ENCODE measurements at regions not wholly inside any gene's neighbourhood (a gene's known extent, or its start where the extent isn't known, plus 50 kb on each side); places are given as distances from the start of the nearest gene placed in this dataset.
A peak's percentile ranks its signal among the peaks of the same experiment; 100 is the strongest.

GRCh38 chr3:159540882-159541495 lies 447.6 kb upstream of the IL12A start:
- Histone ChIP-seq H3K9me3 (ENCODE audit: control insufficient read depth in 1 of 2, insufficient read depth in 1 of 2, low read depth in 1 of 2, low read length in 2 of 2) (no peaks in the 10 kb centered on the region), H3K4me3 (replicated peaks in 1 of 2; ENCODE audit: low read depth in 1 of 2, low read length in 2 of 2) (no peak overlapping the region), H3K27me3 (ENCODE audit: insufficient read depth, low read length) (no peaks in the 10 kb centered on the region), H3K36me3 (ENCODE audit: control insufficient read depth in 1 of 2, insufficient read depth in 2 of 2, low read length in 2 of 2) (no peaks in the 10 kb centered on the region), H4K20me1 (ENCODE audit: insufficient read depth) (no peaks in the 10 kb centered on the region), H3K27ac (ENCODE audit: low read depth, low read length) (no peak overlapping the region), H3K4me1 (ENCODE audit: control insufficient read depth in 1 of 2, insufficient read depth in 2 of 2, low read length in 2 of 2) (no peaks in the 10 kb centered on the region), H3K9ac (ENCODE audit: low read length) (no peak overlapping the region), H3K4me2 (ENCODE audit: low read length) (no peak overlapping the region), H3K9me2 (ENCODE audit: insufficient read depth) (no peaks in the 10 kb centered on the region), H2AFZ (ENCODE audit: low read depth, low read length, poor library complexity, severe bottlenecking) (no peak overlapping the region), H3K79me2 (ENCODE audit: insufficient read depth, low read length) (no peaks in the 10 kb centered on the region)
- DNase-seq (ENCODE audit: low read depth, low spot score) (no peak), ATAC-seq (no peak)
- intact Hi-C loops (cut with micrococcal nuclease): no loop called here
- POLR2A ChIA-PET: no interaction called here
- RAD21 ChIA-PET (ENCODE audit: low non-redundant PET in 1 of 2, low total read pairs in 2 of 2, uncharacterized antibody in 2 of 2, unreplicated experiment in 2 of 2): no interaction called here
- BruUV-seq (replicated peaks): no TSS peak
- CTCF ChIA-PET: no interaction called here
- TF ChIP-seq EZH2phosphoT487 (IDR thresholded peaks at IDR 0.05; ENCODE audit: borderline replicate concordance) (no peak), YY1 (IDR thresholded peaks at IDR 0.05; ENCODE audit: extremely low read depth, insufficient replicate concordance, low read depth, low read length) (no peak), ELF1 (IDR thresholded peaks at IDR 0.05; ENCODE audit: borderline replicate concordance, low read depth) (no peak)

DNA sequence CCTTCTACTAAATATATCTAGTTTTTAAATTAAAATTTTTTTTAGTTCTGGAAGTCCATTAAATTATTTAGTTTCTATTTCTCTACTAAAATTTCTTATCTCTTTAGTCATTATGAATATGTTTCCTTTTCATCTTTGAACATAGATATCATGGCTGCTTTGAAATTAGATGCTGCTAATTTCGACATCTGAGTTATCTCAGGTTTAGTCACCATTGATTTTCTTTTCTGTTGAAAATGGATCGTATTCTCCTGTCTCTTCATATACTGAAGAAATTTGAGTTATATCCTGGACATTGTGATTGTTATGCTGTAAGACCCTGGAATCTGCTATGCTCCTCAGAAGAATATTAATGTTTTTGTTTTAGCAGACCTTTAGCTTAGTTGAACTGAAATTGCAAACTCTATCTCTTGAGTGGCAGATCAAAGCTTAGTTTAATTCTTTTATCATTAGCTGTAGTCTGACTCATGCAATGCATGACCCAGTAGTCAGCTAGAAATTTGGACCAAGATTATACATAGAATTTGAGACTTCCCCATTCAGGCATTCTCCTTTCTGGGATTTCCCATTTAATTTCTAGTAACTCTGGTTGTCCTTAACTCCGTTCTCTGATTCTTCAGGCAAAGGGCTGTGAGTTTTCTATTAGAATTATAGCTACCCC lies 439.8 kb upstream of the IL12A start:
- no peak overlapping the region for H3K4me3 ChIP-seq (replicated peaks in 1 of 2; ENCODE audit: low read depth in 1 of 2, low read length in 2 of 2)
- no peak for DNase-seq (ENCODE audit: low read depth, low spot score)
- no peaks in the 10 kb centered on the region for H3K27me3 ChIP-seq (ENCODE audit: insufficient read depth, low read length)
- no peak overlapping the region for H3K9ac ChIP-seq (ENCODE audit: low read length)
- peaks cover 0 to 9% of the 10 kb centered on the region in 2 experiments; a peak in 1 of 4 replicates for H3K9me3 ChIP-seq (ENCODE audit: control insufficient read depth in 1 of 2, insufficient read depth in 1 of 2, low read depth in 1 of 2, low read length in 2 of 2)
- RAD21 ChIA-PET (ENCODE audit: low non-redundant PET in 1 of 2, low total read pairs in 2 of 2, uncharacterized antibody in 2 of 2, unreplicated experiment in 2 of 2): no interaction called here
- peaks cover 0 to 10% of the 10 kb centered on the region in 2 experiments; a peak in 2 of 4 replicates for H3K4me1 ChIP-seq (ENCODE audit: control insufficient read depth in 1 of 2, insufficient read depth in 2 of 2, low read length in 2 of 2)
- no peaks in the 10 kb centered on the region for H3K79me2 ChIP-seq (ENCODE audit: insufficient read depth, low read length)
- POLR2A ChIA-PET: no interaction called here
- TF ChIP-seq CEBPB (IDR thresholded peaks at IDR 0.05; ENCODE audit: low read depth): peak; percentile 54
- no peak for TF ChIP-seq POLR2A (IDR thresholded peaks at IDR 0.05; ENCODE audit: borderline replicate concordance, extremely low read depth, insufficient read depth, insufficient read length)
- no peak for TF ChIP-seq ELF1 (IDR thresholded peaks at IDR 0.05; ENCODE audit: borderline replicate concordance, low read depth)
- TF ChIP-seq SRF (IDR thresholded peaks at IDR 0.05; ENCODE audit: low read depth): no peak
- no peak for TF ChIP-seq EZH2 (IDR thresholded peaks at IDR 0.05)
- no peak for TF ChIP-seq EZH2phosphoT487 (IDR thresholded peaks at IDR 0.05; ENCODE audit: borderline replicate concordance)
- no peak for TF ChIP-seq ATF3 (IDR thresholded peaks at IDR 0.05)
- TF ChIP-seq JUND (IDR thresholded peaks at IDR 0.05): peak; percentile 11; the same call in 1 of the 2 replicates
- no peak for TF ChIP-seq MAX (IDR thresholded peaks at IDR 0.05)
- TF ChIP-seq FOSL1 (IDR thresholded peaks at IDR 0.05; ENCODE audit: low read depth): peak; percentile 38; the same call in 1 of the 2 replicates
- TF ChIP-seq, protein P1, sequence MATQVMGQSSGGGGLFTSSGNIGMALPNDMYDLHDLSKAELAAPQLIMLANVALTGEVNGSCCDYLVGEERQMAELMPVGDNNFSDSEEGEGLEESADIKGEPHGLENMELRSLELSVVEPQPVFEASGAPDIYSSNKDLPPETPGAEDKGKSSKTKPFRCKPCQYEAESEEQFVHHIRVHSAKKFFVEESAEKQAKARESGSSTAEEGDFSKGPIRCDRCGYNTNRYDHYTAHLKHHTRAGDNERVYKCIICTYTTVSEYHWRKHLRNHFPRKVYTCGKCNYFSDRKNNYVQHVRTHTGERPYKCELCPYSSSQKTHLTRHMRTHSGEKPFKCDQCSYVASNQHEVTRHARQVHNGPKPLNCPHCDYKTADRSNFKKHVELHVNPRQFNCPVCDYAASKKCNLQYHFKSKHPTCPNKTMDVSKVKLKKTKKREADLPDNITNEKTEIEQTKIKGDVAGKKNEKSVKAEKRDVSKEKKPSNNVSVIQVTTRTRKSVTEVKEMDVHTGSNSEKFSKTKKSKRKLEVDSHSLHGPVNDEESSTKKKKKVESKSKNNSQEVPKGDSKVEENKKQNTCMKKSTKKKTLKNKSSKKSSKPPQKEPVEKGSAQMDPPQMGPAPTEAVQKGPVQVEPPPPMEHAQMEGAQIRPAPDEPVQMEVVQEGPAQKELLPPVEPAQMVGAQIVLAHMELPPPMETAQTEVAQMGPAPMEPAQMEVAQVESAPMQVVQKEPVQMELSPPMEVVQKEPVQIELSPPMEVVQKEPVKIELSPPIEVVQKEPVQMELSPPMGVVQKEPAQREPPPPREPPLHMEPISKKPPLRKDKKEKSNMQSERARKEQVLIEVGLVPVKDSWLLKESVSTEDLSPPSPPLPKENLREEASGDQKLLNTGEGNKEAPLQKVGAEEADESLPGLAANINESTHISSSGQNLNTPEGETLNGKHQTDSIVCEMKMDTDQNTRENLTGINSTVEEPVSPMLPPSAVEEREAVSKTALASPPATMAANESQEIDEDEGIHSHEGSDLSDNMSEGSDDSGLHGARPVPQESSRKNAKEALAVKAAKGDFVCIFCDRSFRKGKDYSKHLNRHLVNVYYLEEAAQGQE (IDR thresholded peaks at IDR 0.05; ENCODE audit: low read depth): no peak
- no peak for TF ChIP-seq CBX3 (IDR thresholded peaks at IDR 0.05; ENCODE audit: low read depth)
- TF ChIP-seq TCF7L2 (IDR thresholded peaks at IDR 0.05; ENCODE audit: borderline replicate concordance, extremely low read depth, insufficient read depth, insufficient read length): no peak
- no peaks in the 10 kb centered on the region for H3K36me3 ChIP-seq (ENCODE audit: control insufficient read depth in 1 of 2, insufficient read depth in 2 of 2, low read length in 2 of 2)
- H3K4me2 ChIP-seq (ENCODE audit: low read length): no peak overlapping the region
- CTCF ChIA-PET: no interaction called here
- H3K27ac ChIP-seq (ENCODE audit: low read depth, low read length): no peak overlapping the region
- ATAC-seq: no peak
- H4K20me1 ChIP-seq (ENCODE audit: insufficient read depth): no peaks in the 10 kb centered on the region
- no TSS peak for BruUV-seq (replicated peaks)
- no peaks in the 10 kb centered on the region for H3K9me2 ChIP-seq (ENCODE audit: insufficient read depth)
- no peak overlapping the region for H2AFZ ChIP-seq (ENCODE audit: low read depth, low read length, poor library complexity, severe bottlenecking)
- intact Hi-C loops (cut with micrococcal nuclease): no loop called here

Measured in HCT116 (cell line).